Adrenal gland (tissue), 9 donors: ENCODE measurements at regions not wholly inside any gene's neighbourhood (a gene's known extent, or its start where the extent isn't known, plus 50 kb on each side); places are given as distances from the start of the nearest gene placed in this dataset.

Source experiments
- DNase-seq, 7 donors: peaks; one replicate each; pipeline ENCODE4 v3.0.0-alpha.2; 2019 to 2020
- H3K27ac ChIP-seq, 5 donors: fragments of 200-600 bp; sonication (generic) in 4 of 5; 1 replicate in 3 of 5; 2 replicates in 2 of 5; pipeline versions ENCODE4 v1.5.1 to v1.8.0; 2016 to 2020; ENCODE audit warnings: mild to moderate bottlenecking in 1 of 5
- H3K27me3 ChIP-seq: fragments of 200-600 bp; 2 replicates; pipeline ENCODE4 v1.8.0; 2021
- H3K36me3 ChIP-seq, 2 donors: fragments of 200-600 bp; replicated peaks in 1 of 2; 1 replicate in 1 of 2; 2 replicates in 1 of 2; pipeline versions ENCODE4 v1.5.1 to v1.8.0; 2018 to 2022
- H3K4me1 ChIP-seq, 2 donors: fragments of 200-600 bp; replicated peaks in 1 of 2; 1 replicate in 1 of 2; 2 replicates in 1 of 2; pipeline versions ENCODE4 v1.5.1 to v1.8.0; 2018 to 2021
- H3K4me3 ChIP-seq, 4 donors: fragments of 200-600 bp; sonication (generic) in 3 of 4; one replicate each; pipeline ENCODE4 v1.5.1; 2016 to 2018
- H3K9me3 ChIP-seq, 3 donors: fragments of 200-600 bp; sonication (generic) in 1 of 3; replicated peaks in 1 of 3; 1 replicate in 2 of 3; 2 replicates in 1 of 3; pipeline versions ENCODE4 v1.5.1 to v1.8.0; 2016 to 2021
- CTCF ChIP-seq, 6 experiments: fragments of 450-650 bp in 4 of 6; fragments of 200-600 bp in 2 of 6; sonication (generic) in 1 of 6; IDR thresholded peaks; 1 replicate in 5 of 6; 2 replicates in 1 of 6; pipeline versions ENCODE4 v1.5.1 to v1.8.0; 2016 to 2021; ENCODE audit warnings: antibody characterized with exemption in 6 of 6, mild to moderate bottlenecking in 2 of 6, moderate library complexity in 1 of 6
- POLR2A ChIP-seq, 2 donors: fragments of 450-650 bp; IDR thresholded peaks; one replicate each; pipeline ENCODE4 v1.6.1; 2017; ENCODE audit warnings: antibody characterized with exemption in 2 of 2, mild to moderate bottlenecking in 2 of 2, moderate library complexity in 1 of 2
- WGBS, 4 donors: extraction: QIAGEN DNeasy Blood & Tissue Kit in 2 of 4; methylation state at CpG; one replicate each; pipeline versions ENCODE4 v1.1.5 to v1.1.7; 2013 to 2017; 5-methylcytosine and 5-hydroxymethylcytosine counted together
- intact Hi-C, 2 donors: fragments of 100-400 bp; cut with DNase I; formaldehyde crosslinking; loops; one replicate each; pipeline versions ENCODE4 v1.14.1 to v1.15.0; 2022 to 2023
- donor health status: healthy with polysubstance abuse.
- donor health status: Bipolar disorder and iron deficiency.
- donor health status: DM: yes; HTN: yes; CAD: no.
- donor health status: DM: no; HTN: no; CAD: no.
- donor health status: DM: no; HTN: no; CAD: no.

GRCh38 chr20:60095456-60095855 is 137.2 kb downstream of the CDH26 start:
- Histone ChIP-seq H3K4me3 (no peak overlapping the region), H3K4me1 (no peaks in the 10 kb centered on the region), H3K27ac (no peak overlapping the region), H3K9me3 (no peaks in the 10 kb centered on the region), H3K27me3 (no peaks in the 10 kb centered on the region), H3K36me3 (no peaks in the 10 kb centered on the region)
- no peak for TF ChIP-seq CTCF (IDR thresholded peaks at IDR 0.05)
- TF ChIP-seq POLR2A (IDR thresholded peaks at IDR 0.05), result no peak
- no peak for DNase-seq
- intact Hi-C loops, result no loop called here
- WGBS, 4 donors, result 72 to 80% (median 76%) methylated on average over 5 of the region's 5 CpGs

GRCh38 chr20:60096166-60096565 is 137.9 kb downstream of the CDH26 start:
- Histone ChIP-seq H3K27me3 (no peaks in the 10 kb centered on the region), H3K9me3 (no peaks in the 10 kb centered on the region), H3K4me1 (no peaks in the 10 kb centered on the region), H3K27ac (no peak overlapping the region), H3K4me3 (no peak overlapping the region), H3K36me3 (no peaks in the 10 kb centered on the region)
- TF ChIP-seq CTCF (IDR thresholded peaks at IDR 0.05), result no peak
- no peak for TF ChIP-seq POLR2A (IDR thresholded peaks at IDR 0.05)
- no peak for DNase-seq
- WGBS, 4 donors, result 63 to 76% (median 71%) methylated on average over 10 of the region's 10 CpGs
- intact Hi-C loops, result no loop called here

- Histone ChIP-seq H3K27ac (no peak overlapping the region), H3K27me3 (no peaks in the 10 kb centered on the region), H3K9me3 (no peaks in the 10 kb centered on the region), H3K4me1 (no peaks in the 10 kb centered on the region), H3K4me3 (no peak overlapping the region), H3K36me3 (no peaks in the 10 kb centered on the region)
- no peak for DNase-seq
- intact Hi-C loops, result no loop called here
- 53 to 67% (median 61%) methylated on average over 4 of the region's 4 CpGs for WGBS, 4 donors
- TF ChIP-seq CTCF (IDR thresholded peaks at IDR 0.05) (no peak), POLR2A (IDR thresholded peaks at IDR 0.05) (no peak)
These were observed 139.1 kb downstream of the CDH26 start for GRCh38 chr20:60097285-60097684.

GRCh38 chr20:60100780-60101179 is 142.6 kb downstream of the CDH26 start:
- TF ChIP-seq CTCF (IDR thresholded peaks at IDR 0.05) (no peak), POLR2A (IDR thresholded peaks at IDR 0.05) (no peak)
- intact Hi-C loops, result no loop called here
- no peaks in the 10 kb centered on the region for H3K9me3 ChIP-seq
- H3K36me3 ChIP-seq, result no peaks in the 10 kb centered on the region
- H3K4me3 ChIP-seq, result no peak overlapping the region
- no peak overlapping the region for H3K27ac ChIP-seq
- no peaks in the 10 kb centered on the region for H3K27me3 ChIP-seq
- WGBS, 4 donors, result 62 to 78% (median 74%) methylated on average over 5 of the region's 5 CpGs
- H3K4me1 ChIP-seq, result no peaks in the 10 kb centered on the region
- DNase-seq, result no peak
